ENCODE measurements at regions not wholly inside any gene's neighbourhood (a gene's known extent, or its start where the extent isn't known, plus 50 kb on each side); places are given as distances from the start of the nearest gene placed in this dataset.

DNA sequence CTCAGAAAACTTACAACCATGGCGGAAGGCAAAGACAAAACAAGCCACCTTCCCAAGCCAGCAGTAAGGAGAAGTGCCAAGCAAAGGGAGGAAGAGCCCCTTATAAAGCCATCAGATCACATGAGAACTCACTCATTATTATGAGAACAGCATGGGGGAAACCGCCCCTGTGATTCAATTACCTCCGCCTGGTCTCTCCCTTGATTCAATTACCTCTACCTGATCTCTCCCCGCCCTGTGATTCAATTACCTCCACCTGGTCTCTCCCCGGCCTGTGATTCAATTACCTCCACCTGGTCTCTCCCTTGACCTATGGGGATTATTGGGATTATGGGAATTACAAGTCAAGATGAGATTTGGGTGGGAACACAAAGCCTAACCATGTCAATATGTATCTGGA lies 467.3 kb upstream of the FTMT start (continued):
- TF ChIP-seq, protein P1, sequence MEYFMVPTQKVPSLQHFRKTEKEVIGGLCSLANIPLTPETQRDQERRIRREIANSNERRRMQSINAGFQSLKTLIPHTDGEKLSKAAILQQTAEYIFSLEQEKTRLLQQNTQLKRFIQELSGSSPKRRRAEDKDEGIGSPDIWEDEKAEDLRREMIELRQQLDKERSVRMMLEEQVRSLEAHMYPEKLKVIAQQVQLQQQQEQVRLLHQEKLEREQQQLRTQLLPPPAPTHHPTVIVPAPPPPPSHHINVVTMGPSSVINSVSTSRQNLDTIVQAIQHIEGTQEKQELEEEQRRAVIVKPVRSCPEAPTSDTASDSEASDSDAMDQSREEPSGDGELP (CRISPR knock-in tag; IDR thresholded peaks at IDR 0.05; ENCODE audit: borderline replicate concordance), result no peak
- TF ChIP-seq, protein P2, sequence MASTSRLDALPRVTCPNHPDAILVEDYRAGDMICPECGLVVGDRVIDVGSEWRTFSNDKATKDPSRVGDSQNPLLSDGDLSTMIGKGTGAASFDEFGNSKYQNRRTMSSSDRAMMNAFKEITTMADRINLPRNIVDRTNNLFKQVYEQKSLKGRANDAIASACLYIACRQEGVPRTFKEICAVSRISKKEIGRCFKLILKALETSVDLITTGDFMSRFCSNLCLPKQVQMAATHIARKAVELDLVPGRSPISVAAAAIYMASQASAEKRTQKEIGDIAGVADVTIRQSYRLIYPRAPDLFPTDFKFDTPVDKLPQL (IDR thresholded peaks at IDR 0.05; ENCODE audit: extremely low read depth, insufficient read length), result no peak
- TF ChIP-seq, protein P3, sequence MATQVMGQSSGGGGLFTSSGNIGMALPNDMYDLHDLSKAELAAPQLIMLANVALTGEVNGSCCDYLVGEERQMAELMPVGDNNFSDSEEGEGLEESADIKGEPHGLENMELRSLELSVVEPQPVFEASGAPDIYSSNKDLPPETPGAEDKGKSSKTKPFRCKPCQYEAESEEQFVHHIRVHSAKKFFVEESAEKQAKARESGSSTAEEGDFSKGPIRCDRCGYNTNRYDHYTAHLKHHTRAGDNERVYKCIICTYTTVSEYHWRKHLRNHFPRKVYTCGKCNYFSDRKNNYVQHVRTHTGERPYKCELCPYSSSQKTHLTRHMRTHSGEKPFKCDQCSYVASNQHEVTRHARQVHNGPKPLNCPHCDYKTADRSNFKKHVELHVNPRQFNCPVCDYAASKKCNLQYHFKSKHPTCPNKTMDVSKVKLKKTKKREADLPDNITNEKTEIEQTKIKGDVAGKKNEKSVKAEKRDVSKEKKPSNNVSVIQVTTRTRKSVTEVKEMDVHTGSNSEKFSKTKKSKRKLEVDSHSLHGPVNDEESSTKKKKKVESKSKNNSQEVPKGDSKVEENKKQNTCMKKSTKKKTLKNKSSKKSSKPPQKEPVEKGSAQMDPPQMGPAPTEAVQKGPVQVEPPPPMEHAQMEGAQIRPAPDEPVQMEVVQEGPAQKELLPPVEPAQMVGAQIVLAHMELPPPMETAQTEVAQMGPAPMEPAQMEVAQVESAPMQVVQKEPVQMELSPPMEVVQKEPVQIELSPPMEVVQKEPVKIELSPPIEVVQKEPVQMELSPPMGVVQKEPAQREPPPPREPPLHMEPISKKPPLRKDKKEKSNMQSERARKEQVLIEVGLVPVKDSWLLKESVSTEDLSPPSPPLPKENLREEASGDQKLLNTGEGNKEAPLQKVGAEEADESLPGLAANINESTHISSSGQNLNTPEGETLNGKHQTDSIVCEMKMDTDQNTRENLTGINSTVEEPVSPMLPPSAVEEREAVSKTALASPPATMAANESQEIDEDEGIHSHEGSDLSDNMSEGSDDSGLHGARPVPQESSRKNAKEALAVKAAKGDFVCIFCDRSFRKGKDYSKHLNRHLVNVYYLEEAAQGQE (IDR thresholded peaks at IDR 0.05; ENCODE audit: borderline replicate concordance), result no peak
- TF ChIP-seq, protein P3 (CRISPR knock-in tag; IDR thresholded peaks at IDR 0.05; ENCODE audit: low read depth), result no peak

Measured in K562 (cell line).